ENCODE measurements at regions not wholly inside any gene's neighbourhood (a gene's known extent, or its start where the extent isn't known, plus 50 kb on each side); places are given as distances from the start of the nearest gene placed in this dataset.

- Histone ChIP-seq H3K27ac (ENCODE audit: insufficient read depth, low read length, poor library complexity, severe bottlenecking) (no peak overlapping the region), H3K4me3 (ENCODE audit: insufficient read depth, low read depth, low read length, poor library complexity, severe bottlenecking) (no peak overlapping the region), H3K9me3 (ENCODE audit: control insufficient read depth, low read length) (no peaks in the 10 kb centered on the region), H3K27me3 (replicated peaks; ENCODE audit: control insufficient read depth, insufficient read depth, low read length, poor library complexity, severe bottlenecking) (no peaks in the 10 kb centered on the region), H3K36me3 (ENCODE audit: control insufficient read depth, insufficient read depth, low read length) (no peaks in the 10 kb centered on the region), H3K4me1 (ENCODE audit: control insufficient read depth, insufficient read depth, low read length, poor library complexity, severe bottlenecking) (no peaks in the 10 kb centered on the region)
- DNase-seq: no peak
Measured at GRCh38 chr5:15447209-15447608, 52.8 kb upstream of the FBXL7 start.

DNA sequence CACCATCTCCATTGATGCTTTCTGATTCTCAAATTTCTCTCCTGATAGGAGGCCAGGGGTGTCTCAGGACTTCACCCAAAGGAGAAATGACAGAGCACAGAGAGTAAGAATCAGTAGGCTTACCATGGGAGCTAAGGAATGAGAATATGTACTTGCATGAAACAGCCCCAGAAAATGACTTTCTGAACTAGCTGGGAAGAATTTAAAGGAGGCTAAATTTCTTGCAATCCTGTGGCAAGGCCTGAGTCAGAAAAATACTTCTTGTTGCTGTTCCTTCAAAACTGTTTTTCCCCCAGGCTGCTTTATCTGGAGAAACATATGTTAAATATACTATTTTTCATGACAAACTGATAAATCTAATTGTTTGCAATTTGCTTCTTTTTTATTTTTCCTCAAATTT lies 53.4 kb upstream of the FBXL7 start:
- H3K36me3 ChIP-seq (ENCODE audit: control insufficient read depth, insufficient read depth, low read length): no peaks in the 10 kb centered on the region
- H3K27ac ChIP-seq (ENCODE audit: insufficient read depth, low read length, poor library complexity, severe bottlenecking): no peak overlapping the region
- no peaks in the 10 kb centered on the region for H3K4me1 ChIP-seq (ENCODE audit: control insufficient read depth, insufficient read depth, low read length, poor library complexity, severe bottlenecking)
- DNase-seq: no peak
- no peak overlapping the region for H3K4me3 ChIP-seq (ENCODE audit: insufficient read depth, low read depth, low read length, poor library complexity, severe bottlenecking)
- no peaks in the 10 kb centered on the region for H3K9me3 ChIP-seq (ENCODE audit: control insufficient read depth, low read length)
- H3K27me3 ChIP-seq (replicated peaks; ENCODE audit: control insufficient read depth, insufficient read depth, low read length, poor library complexity, severe bottlenecking): no peaks in the 10 kb centered on the region

DNA sequence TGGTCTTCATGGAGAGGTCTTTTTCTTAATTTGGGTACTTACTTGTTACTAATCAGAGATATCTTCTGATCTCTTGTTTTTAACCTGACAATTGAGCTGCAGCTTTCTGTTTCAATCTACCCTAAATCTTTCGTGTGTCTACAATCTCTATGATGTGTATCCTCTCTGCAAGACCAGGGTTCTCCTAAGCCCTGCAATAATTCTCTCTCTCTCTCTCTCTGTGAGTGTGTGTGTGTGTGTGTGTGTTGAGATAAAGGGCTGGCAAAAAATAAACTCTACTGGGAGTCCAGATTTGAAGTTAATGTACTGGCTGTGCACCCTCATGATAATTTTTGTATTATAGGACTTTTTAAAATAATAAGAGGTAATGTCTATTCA lies 57.8 kb upstream of the FBXL7 start:
- no peaks in the 10 kb centered on the region for H3K36me3 ChIP-seq (ENCODE audit: control insufficient read depth, insufficient read depth, low read length)
- no peaks in the 10 kb centered on the region for H3K9me3 ChIP-seq (ENCODE audit: control insufficient read depth, low read length)
- H3K4me3 ChIP-seq (ENCODE audit: insufficient read depth, low read depth, low read length, poor library complexity, severe bottlenecking): no peak overlapping the region
- no peak overlapping the region for H3K27ac ChIP-seq (ENCODE audit: insufficient read depth, low read length, poor library complexity, severe bottlenecking)
- H3K27me3 ChIP-seq (replicated peaks; ENCODE audit: control insufficient read depth, insufficient read depth, low read length, poor library complexity, severe bottlenecking): no peaks in the 10 kb centered on the region
- DNase-seq: no peak
- H3K4me1 ChIP-seq (ENCODE audit: control insufficient read depth, insufficient read depth, low read length, poor library complexity, severe bottlenecking): no peaks in the 10 kb centered on the region

DNA sequence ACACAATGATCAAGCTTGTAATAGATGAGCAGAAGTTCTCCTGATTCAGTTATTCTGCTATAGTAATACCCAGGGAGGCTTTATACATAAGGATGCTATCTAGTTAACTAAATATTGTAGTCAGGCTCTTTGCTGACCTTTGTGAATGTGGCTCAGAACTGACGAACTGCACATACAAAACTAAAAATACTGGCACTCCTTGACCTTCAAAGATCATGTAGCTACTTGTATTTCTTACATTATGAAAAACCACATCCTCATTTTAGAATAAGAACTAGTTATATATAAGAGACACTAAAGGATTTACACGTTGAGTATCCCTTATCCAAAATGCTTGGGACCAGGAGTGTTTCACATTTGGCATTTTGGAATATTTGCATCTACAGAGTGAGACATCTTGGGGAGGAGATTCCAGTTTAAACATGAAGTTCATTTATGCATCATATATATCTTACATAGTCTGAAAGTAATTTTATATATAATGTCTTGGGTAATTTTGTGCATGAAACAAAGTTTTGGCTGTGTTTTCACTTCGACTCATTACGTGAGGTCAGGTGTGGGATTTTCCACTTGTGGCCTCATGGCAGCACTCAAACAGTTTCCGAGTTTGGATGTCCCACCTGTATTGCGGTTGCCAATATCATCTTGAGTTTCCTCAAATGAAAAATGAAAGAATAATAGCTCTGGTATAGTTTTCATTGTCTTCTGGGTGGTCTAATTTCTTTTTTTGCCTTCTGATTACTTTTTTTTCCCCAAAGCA lies 58.4 kb upstream of the FBXL7 start:
- Histone ChIP-seq H3K27ac (ENCODE audit: insufficient read depth, low read length, poor library complexity, severe bottlenecking) (no peak overlapping the region), H3K36me3 (ENCODE audit: control insufficient read depth, insufficient read depth, low read length) (no peaks in the 10 kb centered on the region), H3K4me3 (ENCODE audit: insufficient read depth, low read depth, low read length, poor library complexity, severe bottlenecking) (no peak overlapping the region), H3K4me1 (ENCODE audit: control insufficient read depth, insufficient read depth, low read length, poor library complexity, severe bottlenecking) (no peaks in the 10 kb centered on the region), H3K9me3 (ENCODE audit: control insufficient read depth, low read length) (no peaks in the 10 kb centered on the region), H3K27me3 (replicated peaks; ENCODE audit: control insufficient read depth, insufficient read depth, low read length, poor library complexity, severe bottlenecking) (no peaks in the 10 kb centered on the region)
- DNase-seq: no peak

DNA sequence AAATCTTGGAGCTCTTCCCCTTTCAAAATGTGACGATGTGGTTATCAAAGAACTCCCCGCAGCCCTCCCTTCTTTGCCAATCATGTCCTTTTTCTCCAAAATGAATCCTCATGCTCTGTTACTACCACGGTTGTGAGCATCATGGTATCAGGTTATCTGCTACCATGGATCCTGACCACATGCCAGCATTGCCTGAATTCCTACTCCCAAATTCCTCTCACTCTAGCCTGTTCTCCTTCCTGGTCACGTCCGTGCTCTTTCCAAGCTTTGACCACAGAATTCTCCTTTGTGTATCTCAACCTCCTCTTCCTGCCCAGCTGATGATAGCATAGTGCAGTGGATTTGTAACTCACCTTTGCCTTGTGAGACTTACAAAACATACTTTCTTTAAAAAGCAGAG lies 59.5 kb upstream of the FBXL7 start:
- Histone ChIP-seq H3K36me3 (ENCODE audit: control insufficient read depth, insufficient read depth, low read length) (no peaks in the 10 kb centered on the region), H3K4me1 (ENCODE audit: control insufficient read depth, insufficient read depth, low read length, poor library complexity, severe bottlenecking) (no peaks in the 10 kb centered on the region), H3K4me3 (ENCODE audit: insufficient read depth, low read depth, low read length, poor library complexity, severe bottlenecking) (no peak overlapping the region), H3K27me3 (replicated peaks; ENCODE audit: control insufficient read depth, insufficient read depth, low read length, poor library complexity, severe bottlenecking) (no peaks in the 10 kb centered on the region), H3K27ac (ENCODE audit: insufficient read depth, low read length, poor library complexity, severe bottlenecking) (no peak overlapping the region), H3K9me3 (ENCODE audit: control insufficient read depth, low read length) (no peaks in the 10 kb centered on the region)
- no peak for DNase-seq

- Histone ChIP-seq H3K27ac (ENCODE audit: insufficient read depth, low read length, poor library complexity, severe bottlenecking) (no peak overlapping the region), H3K36me3 (ENCODE audit: control insufficient read depth, insufficient read depth, low read length) (no peaks in the 10 kb centered on the region), H3K9me3 (ENCODE audit: control insufficient read depth, low read length) (no peaks in the 10 kb centered on the region), H3K4me1 (ENCODE audit: control insufficient read depth, insufficient read depth, low read length, poor library complexity, severe bottlenecking) (no peaks in the 10 kb centered on the region), H3K27me3 (replicated peaks; ENCODE audit: control insufficient read depth, insufficient read depth, low read length, poor library complexity, severe bottlenecking) (no peaks in the 10 kb centered on the region), H3K4me3 (ENCODE audit: insufficient read depth, low read depth, low read length, poor library complexity, severe bottlenecking) (no peak overlapping the region)
- DNase-seq: no peak
Measured at GRCh38 chr5:15439801-15440200, 60.2 kb upstream of the FBXL7 start.

- Histone ChIP-seq H3K27ac (ENCODE audit: insufficient read depth, low read length, poor library complexity, severe bottlenecking) (no peak overlapping the region), H3K4me1 (ENCODE audit: control insufficient read depth, insufficient read depth, low read length, poor library complexity, severe bottlenecking) (no peaks in the 10 kb centered on the region), H3K9me3 (ENCODE audit: control insufficient read depth, low read length) (no peaks in the 10 kb centered on the region), H3K27me3 (replicated peaks; ENCODE audit: control insufficient read depth, insufficient read depth, low read length, poor library complexity, severe bottlenecking) (no peaks in the 10 kb centered on the region), H3K36me3 (ENCODE audit: control insufficient read depth, insufficient read depth, low read length) (no peaks in the 10 kb centered on the region), H3K4me3 (ENCODE audit: insufficient read depth, low read depth, low read length, poor library complexity, severe bottlenecking) (no peak overlapping the region)
- DNase-seq: no peak
Measured at GRCh38 chr5:15433709-15434108, 66.3 kb upstream of the FBXL7 start.

DNA sequence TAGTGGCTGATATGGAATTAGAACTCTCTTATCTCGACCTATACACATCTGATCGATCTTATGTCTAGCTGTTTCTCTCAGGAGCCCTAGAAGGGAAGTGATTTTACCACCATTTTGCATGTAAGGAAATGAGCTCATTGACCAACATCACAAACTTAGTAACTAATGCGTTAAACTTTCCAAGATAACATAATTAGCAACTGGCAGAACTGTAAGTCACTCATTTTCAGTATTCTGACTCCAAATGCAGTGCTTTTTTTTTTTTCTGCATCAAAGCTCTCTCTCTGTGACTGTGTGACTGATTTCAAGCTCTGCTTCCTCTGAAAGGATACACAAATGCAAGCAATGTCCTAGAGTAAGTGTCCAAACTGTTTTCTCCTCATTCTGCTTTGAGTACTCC lies 68.1 kb upstream of the FBXL7 start:
- H3K27ac ChIP-seq (ENCODE audit: insufficient read depth, low read length, poor library complexity, severe bottlenecking): no peak overlapping the region
- no peaks in the 10 kb centered on the region for H3K27me3 ChIP-seq (replicated peaks; ENCODE audit: control insufficient read depth, insufficient read depth, low read length, poor library complexity, severe bottlenecking)
- H3K36me3 ChIP-seq (ENCODE audit: control insufficient read depth, insufficient read depth, low read length): no peaks in the 10 kb centered on the region
- no peak for DNase-seq
- no peak overlapping the region for H3K4me3 ChIP-seq (ENCODE audit: insufficient read depth, low read depth, low read length, poor library complexity, severe bottlenecking)
- H3K9me3 ChIP-seq (ENCODE audit: control insufficient read depth, low read length): no peaks in the 10 kb centered on the region
- H3K4me1 ChIP-seq (ENCODE audit: control insufficient read depth, insufficient read depth, low read length, poor library complexity, severe bottlenecking): no peaks in the 10 kb centered on the region

GRCh38 chr5:15425766-15426165 lies 74.2 kb upstream of the FBXL7 start:
- H3K36me3 ChIP-seq (ENCODE audit: control insufficient read depth, insufficient read depth, low read length): no peaks in the 10 kb centered on the region
- no peaks in the 10 kb centered on the region for H3K9me3 ChIP-seq (ENCODE audit: control insufficient read depth, low read length)
- H3K27me3 ChIP-seq (replicated peaks; ENCODE audit: control insufficient read depth, insufficient read depth, low read length, poor library complexity, severe bottlenecking): no peaks in the 10 kb centered on the region
- H3K4me1 ChIP-seq (ENCODE audit: control insufficient read depth, insufficient read depth, low read length, poor library complexity, severe bottlenecking): no peaks in the 10 kb centered on the region
- DNase-seq: no peak
- H3K4me3 ChIP-seq (ENCODE audit: insufficient read depth, low read depth, low read length, poor library complexity, severe bottlenecking): no peak overlapping the region
- no peak overlapping the region for H3K27ac ChIP-seq (ENCODE audit: insufficient read depth, low read length, poor library complexity, severe bottlenecking)

- Histone ChIP-seq H3K27ac (ENCODE audit: insufficient read depth, low read length, poor library complexity, severe bottlenecking) (no peak overlapping the region), H3K4me1 (ENCODE audit: control insufficient read depth, insufficient read depth, low read length, poor library complexity, severe bottlenecking) (no peaks in the 10 kb centered on the region), H3K4me3 (ENCODE audit: insufficient read depth, low read depth, low read length, poor library complexity, severe bottlenecking) (no peak overlapping the region), H3K9me3 (ENCODE audit: control insufficient read depth, low read length) (no peaks in the 10 kb centered on the region), H3K36me3 (ENCODE audit: control insufficient read depth, insufficient read depth, low read length) (no peaks in the 10 kb centered on the region), H3K27me3 (replicated peaks; ENCODE audit: control insufficient read depth, insufficient read depth, low read length, poor library complexity, severe bottlenecking) (no peaks in the 10 kb centered on the region)
- DNase-seq: no peak
Measured at GRCh38 chr5:15424769-15425168, 75.2 kb upstream of the FBXL7 start.

Measured in effector memory CD4-positive, alpha-beta T cell (primary cell).